ENCODE measurements at regions not wholly inside any gene's neighbourhood (a gene's known extent, or its start where the extent isn't known, plus 50 kb on each side); places are given as distances from the start of the nearest gene placed in this dataset.

DNA sequence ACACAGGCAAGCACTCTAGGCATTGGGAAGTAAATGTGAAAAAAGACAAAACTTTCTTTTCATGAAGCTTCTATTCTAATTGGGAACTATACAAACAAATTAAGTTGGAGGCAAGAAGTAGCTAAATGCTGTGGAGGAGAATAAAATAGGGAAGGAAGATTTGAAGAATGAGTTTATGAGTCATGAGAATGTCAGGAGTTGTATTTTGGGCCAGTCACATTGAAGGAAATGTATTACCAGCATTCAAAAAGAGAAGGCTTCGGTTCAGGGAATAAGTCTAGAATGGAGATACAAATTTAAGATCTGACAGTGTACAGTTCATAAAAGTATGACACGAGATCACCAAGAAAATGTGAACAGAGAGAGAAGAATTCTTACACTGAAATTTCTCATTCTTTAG is 666.5 kb downstream of the ADCYAP1 start:
- TF ChIP-seq, protein P1, sequence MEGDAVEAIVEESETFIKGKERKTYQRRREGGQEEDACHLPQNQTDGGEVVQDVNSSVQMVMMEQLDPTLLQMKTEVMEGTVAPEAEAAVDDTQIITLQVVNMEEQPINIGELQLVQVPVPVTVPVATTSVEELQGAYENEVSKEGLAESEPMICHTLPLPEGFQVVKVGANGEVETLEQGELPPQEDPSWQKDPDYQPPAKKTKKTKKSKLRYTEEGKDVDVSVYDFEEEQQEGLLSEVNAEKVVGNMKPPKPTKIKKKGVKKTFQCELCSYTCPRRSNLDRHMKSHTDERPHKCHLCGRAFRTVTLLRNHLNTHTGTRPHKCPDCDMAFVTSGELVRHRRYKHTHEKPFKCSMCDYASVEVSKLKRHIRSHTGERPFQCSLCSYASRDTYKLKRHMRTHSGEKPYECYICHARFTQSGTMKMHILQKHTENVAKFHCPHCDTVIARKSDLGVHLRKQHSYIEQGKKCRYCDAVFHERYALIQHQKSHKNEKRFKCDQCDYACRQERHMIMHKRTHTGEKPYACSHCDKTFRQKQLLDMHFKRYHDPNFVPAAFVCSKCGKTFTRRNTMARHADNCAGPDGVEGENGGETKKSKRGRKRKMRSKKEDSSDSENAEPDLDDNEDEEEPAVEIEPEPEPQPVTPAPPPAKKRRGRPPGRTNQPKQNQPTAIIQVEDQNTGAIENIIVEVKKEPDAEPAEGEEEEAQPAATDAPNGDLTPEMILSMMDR (IDR thresholded peaks at IDR 0.05): no peak
- TF ChIP-seq POLR2A (IDR thresholded peaks at IDR 0.05) (no peak), POLR2AphosphoS5 (IDR thresholded peaks at IDR 0.05) (no peak)

Measured in stomach (tissue), 4 donors.